ENCODE measurements at regions not wholly inside any gene's neighbourhood (a gene's known extent, or its start where the extent isn't known, plus 50 kb on each side); places are given as distances from the start of the nearest gene placed in this dataset.

- no peaks in the 10 kb centered on the region for H3K9me3 ChIP-seq
- no peak overlapping the region for H3K4me3 ChIP-seq
- TF ChIP-seq CTCF (IDR thresholded peaks at IDR 0.05) (no peak), POLR2A (IDR thresholded peaks at IDR 0.05) (no peak)
- H3K27me3 ChIP-seq = no peaks in the 10 kb centered on the region
- H3K27ac ChIP-seq = no peak overlapping the region
- H3K36me3 ChIP-seq = no peaks in the 10 kb centered on the region
- intact Hi-C loops (cut with DNase I; ENCODE audit: low total_unique reads) = no loop called here
- DNase-seq = no peak
- H3K4me1 ChIP-seq = no peaks in the 10 kb centered on the region
Measured at GRCh38 chr3:167899093-167899492, 163.6 kb downstream of the SERPINI1 start.

GRCh38 chr3:167898091-167898490 is 162.6 kb downstream of the SERPINI1 start:
- intact Hi-C loops (cut with DNase I; ENCODE audit: low total_unique reads) = no loop called here
- no peaks in the 10 kb centered on the region for H3K36me3 ChIP-seq
- no peaks in the 10 kb centered on the region for H3K4me1 ChIP-seq
- H3K27me3 ChIP-seq = no peaks in the 10 kb centered on the region
- no peak for DNase-seq
- no peak overlapping the region for H3K4me3 ChIP-seq
- H3K9me3 ChIP-seq = no peaks in the 10 kb centered on the region
- no peak overlapping the region for H3K27ac ChIP-seq
- TF ChIP-seq POLR2A (IDR thresholded peaks at IDR 0.05) (no peak), CTCF (IDR thresholded peaks at IDR 0.05) (no peak)

GRCh38 chr3:167895684-167896083 is 160.2 kb downstream of the SERPINI1 start:
- Histone ChIP-seq H3K9me3 (no peaks in the 10 kb centered on the region), H3K27me3 (no peaks in the 10 kb centered on the region), H3K4me3 (no peak overlapping the region), H3K4me1 (no peaks in the 10 kb centered on the region), H3K27ac (no peak overlapping the region), H3K36me3 (no peaks in the 10 kb centered on the region)
- DNase-seq = no peak
- intact Hi-C loops (cut with DNase I; ENCODE audit: low total_unique reads) = no loop called here
- TF ChIP-seq POLR2A (IDR thresholded peaks at IDR 0.05) = no peak
- no peak for TF ChIP-seq CTCF (IDR thresholded peaks at IDR 0.05)

- Histone ChIP-seq H3K4me1 (no peaks in the 10 kb centered on the region), H3K27ac (no peak overlapping the region), H3K27me3 (no peaks in the 10 kb centered on the region), H3K4me3 (no peak overlapping the region), H3K36me3 (no peaks in the 10 kb centered on the region), H3K9me3 (no peaks in the 10 kb centered on the region)
- DNase-seq = no peak
- intact Hi-C loops (cut with DNase I; ENCODE audit: low total_unique reads) = no loop called here
- TF ChIP-seq CTCF (IDR thresholded peaks at IDR 0.05) (no peak), POLR2A (IDR thresholded peaks at IDR 0.05) (no peak)
Measured at GRCh38 chr3:167895178-167895577, 159.7 kb downstream of the SERPINI1 start.

GRCh38 chr3:167892205-167892604 is 156.7 kb downstream of the SERPINI1 start:
- TF ChIP-seq CTCF (IDR thresholded peaks at IDR 0.05) = no peak
- no peak for TF ChIP-seq POLR2A (IDR thresholded peaks at IDR 0.05)
- Histone ChIP-seq H3K36me3 (no peaks in the 10 kb centered on the region), H3K4me1 (no peaks in the 10 kb centered on the region), H3K27ac (no peak overlapping the region), H3K9me3 (no peaks in the 10 kb centered on the region), H3K27me3 (no peaks in the 10 kb centered on the region), H3K4me3 (no peak overlapping the region)
- intact Hi-C loops (cut with DNase I; ENCODE audit: low total_unique reads) = no loop called here
- no peak for DNase-seq
